ENCODE measurements at regions not wholly inside any gene's neighbourhood (a gene's known extent, or its start where the extent isn't known, plus 50 kb on each side); places are given as distances from the start of the nearest gene placed in this dataset.
A peak's percentile ranks its signal among the peaks of the same experiment; 100 is the strongest.

- TF ChIP-seq POLR2A (IDR thresholded peaks at IDR 0.05) (no peak), EP300 (IDR thresholded peaks at IDR 0.05) (no peak), CTCF (IDR thresholded peaks at IDR 0.05) (no peak), POLR2AphosphoS5 (IDR thresholded peaks at IDR 0.05) (no peak)
- no peak for ATAC-seq (ENCODE audit: low FRiP score in 2 of 2)
- Histone ChIP-seq H3K36me3 (no peaks in the 10 kb centered on the region), H3K9me3 (no peaks in the 10 kb centered on the region), H3K27me3 (no peaks in the 10 kb centered on the region), H3K27ac (no peak overlapping the region), H3K4me3 (no peak overlapping the region), H3K4me1 (peaks cover 0 to 7% (median 2%) of the 10 kb centered on the region in 4 donors)
- no peak for DNase-seq
- 82 to 84% methylated on average over 6 of the region's 6 CpGs for WGBS, 2 donors
Measured at GRCh38 chr5:38720554-38721361, 125.1 kb upstream of the OSMR start.

- H3K9me3 ChIP-seq, result no peaks in the 10 kb centered on the region
- WGBS, 2 donors, result 66 to 70% methylated on average over 4 to 5 of the region's 5 CpGs
- H3K27ac ChIP-seq, result no peak overlapping the region
- H3K27me3 ChIP-seq, result no peaks in the 10 kb centered on the region
- H3K4me1 ChIP-seq, result peaks cover 0 to 7% (median 2%) of the 10 kb centered on the region in 4 donors
- no peaks in the 10 kb centered on the region for H3K36me3 ChIP-seq
- TF ChIP-seq POLR2A (IDR thresholded peaks at IDR 0.05) (no peak), EP300 (IDR thresholded peaks at IDR 0.05) (no peak), POLR2AphosphoS5 (IDR thresholded peaks at IDR 0.05) (no peak), CTCF (IDR thresholded peaks at IDR 0.05) (no peak)
- no peak for ATAC-seq (ENCODE audit: low FRiP score in 2 of 2)
- DNase-seq, result no peak
- H3K4me3 ChIP-seq, result no peak overlapping the region
Measured at GRCh38 chr5:38722918-38723317, 122.9 kb upstream of the OSMR start.

- ATAC-seq (ENCODE audit: low FRiP score in 2 of 2) (no peak), DNase-seq (peak in 1 of 2 donors; percentile 45)
- 92 to 94% methylated on average over 4 of the region's 4 CpGs for WGBS, 2 donors
- Histone ChIP-seq H3K36me3 (no peaks in the 10 kb centered on the region), H3K9me3 (no peaks in the 10 kb centered on the region), H3K27ac (no peak overlapping the region), H3K4me3 (no peak overlapping the region), H3K4me1 (peaks cover 0 to 7% (median 2%) of the 10 kb centered on the region in 4 donors), H3K27me3 (no peaks in the 10 kb centered on the region)
- TF ChIP-seq POLR2A (IDR thresholded peaks at IDR 0.05), result no peak
- TF ChIP-seq POLR2AphosphoS5 (IDR thresholded peaks at IDR 0.05), result no peak
- no peak for TF ChIP-seq EP300 (IDR thresholded peaks at IDR 0.05)
- no peak for TF ChIP-seq CTCF (IDR thresholded peaks at IDR 0.05)
Measured at GRCh38 chr5:38723426-38723825, 122.4 kb upstream of the OSMR start.

- H3K36me3 ChIP-seq, result no peaks in the 10 kb centered on the region
- WGBS, 2 donors, result 81 to 90% methylated on average over 2 of the region's 2 CpGs
Measured at GRCh38 chr5:38724301-38725030, 121.3 kb upstream of the OSMR start.

More at GRCh38 chr5:38724301-38725030, 121.3 kb upstream of the OSMR start:
- H3K27ac ChIP-seq, result no peak overlapping the region
- H3K4me3 ChIP-seq, result no peak overlapping the region
- no peak for DNase-seq
- TF ChIP-seq EP300 (IDR thresholded peaks at IDR 0.05) (no peak), POLR2AphosphoS5 (IDR thresholded peaks at IDR 0.05) (no peak), CTCF (IDR thresholded peaks at IDR 0.05) (no peak), POLR2A (IDR thresholded peaks at IDR 0.05) (no peak)
- peaks cover 0 to 4% (median 0%) of the 10 kb centered on the region in 4 donors for H3K4me1 ChIP-seq
- H3K27me3 ChIP-seq, result no peaks in the 10 kb centered on the region
- no peak for ATAC-seq (ENCODE audit: low FRiP score in 2 of 2)
- H3K9me3 ChIP-seq, result no peaks in the 10 kb centered on the region

Measured in upper lobe of left lung (tissue), 6 donors.